Suprapubic skin (tissue), 4 donors: ENCODE measurements at regions not wholly inside any gene's neighbourhood (a gene's known extent, or its start where the extent isn't known, plus 50 kb on each side); places are given as distances from the start of the nearest gene placed in this dataset.

Experiments used
- EP300 ChIP-seq: sonication (generic); formaldehyde crosslinking; IDR thresholded peaks from one replicate; pipeline ENCODE4 v1.6.1; 2017; ENCODE audit warnings: antibody characterized with exemption
- POLR2A ChIP-seq, 2 donors: fragments of 450-650 bp; IDR thresholded peaks; one replicate each; pipeline ENCODE4 v1.6.1; 2017; ENCODE audit warnings: antibody characterized with exemption in 2 of 2, mild to moderate bottlenecking in 2 of 2, moderate library complexity in 2 of 2
- POLR2AphosphoS5 ChIP-seq, 3 donors: sonication (generic); formaldehyde crosslinking; IDR thresholded peaks; one replicate each; pipeline ENCODE4 v1.6.1; 2017; ENCODE audit warnings: antibody characterized with exemption in 3 of 3
- TF ChIP-seq, protein P1 (sequence below), 2 donors: fragments of 200-600 bp in 1 of 2; fragments of 450-650 bp in 1 of 2; sonication (generic) in 1 of 2; IDR thresholded peaks; one replicate each; pipeline ENCODE4 v1.5.1; 2016 to 2019; ENCODE audit warnings: antibody characterized with exemption in 2 of 2, mild to moderate bottlenecking in 1 of 2, moderate library complexity in 1 of 2

DNA sequence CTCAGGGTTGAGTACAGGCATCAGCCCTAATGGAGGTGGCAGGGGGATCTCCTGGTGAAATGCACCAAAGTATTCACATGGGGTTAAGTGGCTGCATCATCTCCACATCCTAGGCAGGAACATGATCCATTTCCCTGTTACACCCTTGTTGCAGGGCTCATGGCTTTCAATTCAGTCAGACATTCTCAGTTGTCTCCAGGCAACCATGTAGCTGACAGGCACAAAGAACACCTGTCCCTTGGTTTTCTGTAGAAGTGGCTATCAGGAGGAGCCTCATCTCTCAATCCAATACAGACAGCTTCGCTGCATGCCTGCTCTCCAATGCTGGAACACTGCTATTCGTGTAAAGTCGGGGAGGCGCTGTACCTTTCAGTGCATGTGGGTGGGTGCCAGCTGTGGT, 299.0 kb upstream of the FOXG1 start:
- TF ChIP-seq POLR2A (IDR thresholded peaks at IDR 0.05) (no peak), EP300 (no peak), POLR2AphosphoS5 (IDR thresholded peaks at IDR 0.05) (no peak)
- TF ChIP-seq, protein P1, sequence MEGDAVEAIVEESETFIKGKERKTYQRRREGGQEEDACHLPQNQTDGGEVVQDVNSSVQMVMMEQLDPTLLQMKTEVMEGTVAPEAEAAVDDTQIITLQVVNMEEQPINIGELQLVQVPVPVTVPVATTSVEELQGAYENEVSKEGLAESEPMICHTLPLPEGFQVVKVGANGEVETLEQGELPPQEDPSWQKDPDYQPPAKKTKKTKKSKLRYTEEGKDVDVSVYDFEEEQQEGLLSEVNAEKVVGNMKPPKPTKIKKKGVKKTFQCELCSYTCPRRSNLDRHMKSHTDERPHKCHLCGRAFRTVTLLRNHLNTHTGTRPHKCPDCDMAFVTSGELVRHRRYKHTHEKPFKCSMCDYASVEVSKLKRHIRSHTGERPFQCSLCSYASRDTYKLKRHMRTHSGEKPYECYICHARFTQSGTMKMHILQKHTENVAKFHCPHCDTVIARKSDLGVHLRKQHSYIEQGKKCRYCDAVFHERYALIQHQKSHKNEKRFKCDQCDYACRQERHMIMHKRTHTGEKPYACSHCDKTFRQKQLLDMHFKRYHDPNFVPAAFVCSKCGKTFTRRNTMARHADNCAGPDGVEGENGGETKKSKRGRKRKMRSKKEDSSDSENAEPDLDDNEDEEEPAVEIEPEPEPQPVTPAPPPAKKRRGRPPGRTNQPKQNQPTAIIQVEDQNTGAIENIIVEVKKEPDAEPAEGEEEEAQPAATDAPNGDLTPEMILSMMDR (IDR thresholded peaks at IDR 0.05): no peak
